ENCODE measurements at regions not wholly inside any gene's neighbourhood (a gene's known extent, or its start where the extent isn't known, plus 50 kb on each side); places are given as distances from the start of the nearest gene placed in this dataset.

DNA sequence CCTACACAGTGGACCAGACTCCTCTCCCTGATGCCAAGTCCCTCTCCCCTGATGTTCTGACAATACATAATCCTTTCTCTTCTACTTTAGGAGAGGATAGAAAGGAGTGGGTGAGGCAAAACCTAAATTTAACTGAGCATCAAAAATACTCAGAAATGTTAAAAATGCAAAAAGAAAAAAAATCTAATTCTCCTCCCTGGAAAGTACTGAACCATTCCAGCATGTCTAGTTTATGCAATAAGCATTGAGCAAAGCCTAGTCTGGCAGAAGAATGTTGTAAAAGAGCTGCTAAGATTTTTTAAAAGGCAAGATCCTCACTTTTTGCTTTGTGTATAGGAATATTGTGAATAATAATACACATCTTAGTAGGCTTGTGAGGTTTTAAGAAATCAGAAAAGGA, 116.6 kb upstream of the STXBP5 start:
- no peak for DNase-seq

DNA sequence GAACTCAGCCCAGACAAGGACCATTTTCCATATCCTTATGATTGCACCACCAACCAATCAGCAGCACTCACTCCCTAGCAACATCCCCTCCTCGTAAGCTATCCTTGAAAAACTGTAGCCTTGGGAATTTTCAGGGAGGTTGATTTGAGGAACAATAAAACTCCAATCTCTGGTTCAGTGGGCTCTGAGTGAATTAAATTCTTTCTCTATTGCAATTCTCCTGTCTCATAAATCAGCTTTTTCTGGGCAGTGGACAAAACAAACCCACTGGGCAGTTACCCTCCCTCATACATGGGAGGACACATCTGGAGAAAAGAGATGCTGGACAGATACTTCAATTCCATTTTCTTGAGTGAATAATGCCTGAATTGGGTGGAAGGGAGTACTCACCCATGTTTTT, 115.4 kb upstream of the STXBP5 start:
- DNase-seq, result no peak

- no peak for DNase-seq
Measured at GRCh38 chr6:147095316-147095715, 108.9 kb upstream of the STXBP5 start.

DNA sequence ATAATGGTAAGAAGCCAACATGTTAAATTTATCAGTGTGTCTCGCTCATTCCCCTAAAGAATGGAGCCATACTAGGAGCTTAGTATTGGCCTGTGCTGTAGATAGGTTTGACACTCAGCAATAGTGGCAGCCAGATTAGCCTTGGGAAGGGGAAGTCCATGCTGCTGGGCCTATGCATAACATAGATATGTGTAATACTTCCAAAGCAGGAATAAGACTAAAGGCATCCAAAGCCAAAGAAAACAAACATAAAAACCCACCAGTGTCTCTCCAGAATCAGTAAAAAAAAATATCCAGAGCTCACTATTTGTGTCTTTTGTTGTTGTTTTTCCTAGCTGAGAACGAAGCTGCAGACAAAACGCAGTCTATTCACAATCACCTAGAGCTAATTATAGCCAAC, 104.2 kb upstream of the STXBP5 start:
- DNase-seq, result no peak

DNA sequence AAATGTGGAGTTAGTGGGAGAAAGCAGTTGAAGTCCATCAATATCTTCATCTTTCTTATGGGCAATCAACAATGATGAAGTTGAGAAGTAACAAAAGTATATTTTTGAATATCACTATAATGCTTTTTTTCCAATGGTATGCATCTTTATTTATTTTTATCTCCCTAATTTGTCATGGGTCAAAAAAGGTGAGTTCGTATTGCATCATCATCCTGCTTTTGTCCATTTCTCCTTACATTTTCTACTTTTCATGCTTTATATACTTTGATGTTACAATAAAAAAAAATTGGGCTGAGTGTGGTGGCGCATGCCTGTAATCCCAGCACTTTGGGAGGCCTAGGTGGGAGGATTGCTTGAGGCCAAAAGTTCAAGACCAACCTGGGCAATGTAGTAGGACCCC, 101.2 kb upstream of the STXBP5 start:
- DNase-seq, result no peak

DNA sequence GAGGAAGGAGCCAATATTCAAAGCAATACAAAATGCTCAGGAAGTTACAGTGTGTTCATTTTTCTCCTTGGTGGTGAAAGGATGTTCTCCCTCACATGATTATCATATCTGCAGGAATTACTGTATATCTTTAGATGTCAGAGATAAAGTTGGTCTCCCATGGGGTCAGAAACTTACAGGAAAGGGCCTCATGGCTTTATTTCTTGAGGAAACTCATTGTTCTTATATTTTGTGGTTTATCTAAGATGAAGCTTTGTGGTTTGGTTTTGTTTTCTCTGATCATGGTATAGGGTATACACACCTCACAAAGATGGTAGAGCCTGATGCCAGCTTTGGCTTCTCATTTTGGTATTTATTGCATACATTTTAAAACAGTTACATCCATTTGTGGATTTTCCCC, 100.5 kb upstream of the STXBP5 start:
- no peak for DNase-seq

DNA sequence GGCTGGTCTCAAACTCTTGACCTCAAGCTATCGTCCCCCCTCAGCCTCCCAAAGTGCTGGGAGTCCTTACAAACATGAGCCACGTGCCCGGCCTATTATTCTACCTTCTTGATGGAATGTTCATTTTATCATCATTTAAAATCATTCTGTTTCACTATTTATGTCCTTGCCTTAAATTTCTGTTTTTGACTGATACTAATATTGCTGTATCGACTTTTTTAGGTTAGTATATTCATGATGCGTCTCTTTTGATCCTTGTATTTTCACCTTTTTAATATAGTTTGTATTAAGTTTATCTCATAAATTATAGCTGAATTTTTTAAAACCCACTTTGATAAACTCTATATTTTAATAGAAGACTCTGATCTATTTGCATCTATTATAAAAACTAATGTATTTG, 98.4 kb upstream of the STXBP5 start:
- no peak for DNase-seq

GRCh38 chr6:147106759-147107401, 97.3 kb upstream of the STXBP5 start:
- DNase-seq, result peak in 2 of 3 experiments; percentile 33 to 44

GRCh38 chr6:147108259-147108910, 95.8 kb upstream of the STXBP5 start:
- peak; percentile 8 to 81 (median 40) for DNase-seq

- no peak for DNase-seq
Measured at GRCh38 chr6:147109707-147110106, 94.5 kb upstream of the STXBP5 start.

GRCh38 chr6:147116056-147116455, 88.2 kb upstream of the STXBP5 start:
- no peak for DNase-seq

DNA sequence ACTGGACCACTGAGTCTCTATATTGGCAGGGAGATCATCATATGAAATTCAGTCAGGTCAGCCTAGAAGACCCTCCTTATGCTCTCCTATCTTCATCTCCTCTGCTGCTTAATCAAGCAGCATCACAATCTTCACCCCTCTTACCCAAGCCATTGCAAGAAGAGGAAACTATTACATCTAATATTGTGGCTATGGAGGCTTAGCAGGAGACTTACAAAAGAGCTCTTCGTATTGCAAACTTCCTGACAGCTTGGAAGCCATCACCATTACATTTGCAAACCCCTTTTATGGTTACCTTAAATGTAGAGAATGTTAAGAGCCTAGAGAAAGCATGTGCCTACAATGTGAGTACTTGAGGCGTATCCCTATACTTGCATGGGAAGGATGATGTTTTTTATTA, 87.2 kb upstream of the STXBP5 start:
- DNase-seq, result no peak

DNA sequence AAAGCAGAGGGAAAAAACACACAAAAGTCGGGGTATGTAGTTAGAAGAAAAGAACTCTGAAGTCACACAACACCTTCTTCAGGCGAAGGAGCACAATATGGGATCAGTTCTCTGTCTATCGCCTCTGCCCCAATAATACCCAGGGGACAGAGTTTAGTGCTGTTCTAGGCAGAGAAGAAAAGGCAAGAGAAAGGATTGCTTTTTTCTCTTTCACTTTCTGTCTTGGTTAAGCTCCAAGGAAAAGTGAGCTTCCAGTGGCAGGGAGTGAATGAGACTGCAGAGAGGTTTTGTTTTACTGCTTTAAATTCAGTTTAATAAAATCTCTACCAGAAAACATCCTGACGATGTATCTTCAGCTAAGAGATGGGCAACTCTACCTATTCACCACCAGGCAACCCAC, 86.6 kb upstream of the STXBP5 start:
- DNase-seq, result no peak

GRCh38 chr6:147119310-147119709, 84.9 kb upstream of the STXBP5 start:
- DNase-seq, result no peak

- DNase-seq, result no peak
Measured at GRCh38 chr6:147122823-147123222, 81.4 kb upstream of the STXBP5 start.

DNA sequence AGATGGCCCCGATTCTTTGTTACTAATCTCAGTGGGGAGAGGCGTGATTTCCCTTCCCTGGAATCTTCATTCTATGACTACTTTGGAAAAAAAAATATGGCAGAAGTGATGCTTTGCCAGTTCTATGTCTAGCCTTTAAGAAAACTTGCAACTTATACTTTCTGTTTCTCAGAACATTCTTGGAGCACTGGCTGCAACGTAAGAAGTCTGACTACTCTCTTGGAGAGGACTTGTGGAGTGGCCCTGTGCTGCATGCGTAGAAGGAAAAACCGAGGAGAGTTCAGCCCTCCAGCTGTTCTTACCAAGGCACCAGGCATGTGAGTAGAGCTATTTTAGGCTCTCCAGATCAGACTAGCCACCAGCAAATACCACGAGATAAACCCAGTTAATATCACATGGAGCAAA, 77.6 kb upstream of the STXBP5 start:
- DNase-seq, result no peak

GRCh38 chr6:147127587-147127986, 76.6 kb upstream of the STXBP5 start:
- DNase-seq, result no peak

GRCh38 chr6:147128056-147128455, 76.2 kb upstream of the STXBP5 start:
- DNase-seq, result no peak

DNA sequence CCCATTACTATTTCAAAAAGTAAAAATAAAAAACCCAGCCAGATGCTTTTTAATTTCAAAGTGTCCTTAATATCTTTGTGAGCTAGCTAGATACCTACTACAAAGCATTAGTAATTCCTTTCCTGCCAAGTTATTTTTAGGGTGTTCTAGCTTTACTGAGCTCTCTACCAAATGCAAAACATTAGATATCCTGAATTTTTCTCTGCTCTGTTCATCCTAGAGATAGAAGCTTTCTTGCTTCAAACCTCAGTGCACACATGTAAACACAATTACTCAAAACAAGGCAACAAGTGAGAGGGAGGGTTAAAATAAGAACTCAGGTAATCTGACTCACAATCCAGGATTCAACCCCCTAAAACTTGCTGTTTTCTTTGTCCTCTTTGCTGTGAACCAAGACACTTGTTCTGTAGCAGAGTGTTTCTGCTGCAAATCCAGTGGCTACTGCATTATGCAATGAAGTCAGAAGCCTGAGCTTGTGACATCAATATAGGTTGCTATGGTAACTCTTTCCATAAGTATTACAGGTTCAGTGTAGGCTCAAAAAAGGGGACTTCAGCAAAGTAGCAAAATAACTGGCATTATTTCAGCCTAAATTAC, 72.6 kb upstream of the STXBP5 start:
- DNase-seq, result peak in 2 of 3 experiments; percentile 28 to 51

DNA sequence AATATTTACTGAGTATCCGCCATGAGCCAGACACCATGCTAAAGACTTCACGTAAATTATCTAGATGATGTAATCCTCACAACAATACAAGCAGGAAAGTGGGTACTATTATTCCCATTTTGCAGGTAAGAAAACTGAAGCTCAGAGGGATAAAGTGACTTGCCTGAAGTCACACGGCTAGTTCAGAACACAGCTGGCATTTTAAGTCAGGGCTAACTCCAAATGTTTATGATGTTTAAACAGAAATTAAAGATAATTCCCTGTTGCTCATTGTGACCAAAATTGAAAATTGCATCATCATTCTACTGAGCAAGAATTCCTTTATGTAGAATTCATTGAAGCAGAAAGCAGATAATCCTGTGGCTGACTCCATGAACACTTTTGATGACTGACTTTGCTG, 71.3 kb upstream of the STXBP5 start:
- DNase-seq, result peak in 2 of 3 experiments; percentile 17 to 71

GRCh38 chr6:147133669-147134068, 70.5 kb upstream of the STXBP5 start:
- no peak for DNase-seq

- no peak for DNase-seq
Measured at GRCh38 chr6:147135211-147135681, 69.0 kb upstream of the STXBP5 start.

- DNase-seq, result peak in 1 of 3 experiments; percentile 40
Measured at GRCh38 chr6:147136057-147136456, 68.2 kb upstream of the STXBP5 start.

- DNase-seq, result no peak
Measured at GRCh38 chr6:147137986-147138385, 66.2 kb upstream of the STXBP5 start.
